HUES64 (cell line): ENCODE measurements at regions not wholly inside any gene's neighbourhood (a gene's known extent, or its start where the extent isn't known, plus 50 kb on each side); places are given as distances from the start of the nearest gene placed in this dataset.
A peak's percentile ranks its signal among the peaks of the same experiment; 100 is the strongest.

Experiments
- H3K27ac ChIP-seq: 2 replicates; pipeline ENCODE4 v1.7.0; 2013; ENCODE audit warnings: low read depth, low read length, inconsistent platforms
- H3K27me3 ChIP-seq: 2 replicates; pipeline ENCODE4 v1.6.1; 2013; ENCODE audit warnings: mild to moderate bottlenecking, low read length; ENCODE audit not compliant: insufficient read depth
- H3K36me3 ChIP-seq: 2 replicates; pipeline ENCODE4 v1.6.1; 2013; ENCODE audit warnings: mild to moderate bottlenecking, low read length; ENCODE audit not compliant: insufficient read depth
- H3K4me1 ChIP-seq: 2 replicates; pipeline ENCODE4 v1.6.1; 2013; ENCODE audit warnings: mild to moderate bottlenecking, low read length, moderate library complexity; ENCODE audit not compliant: insufficient read depth
- H3K4me3 ChIP-seq: 2 replicates; pipeline ENCODE4 v1.5.1; 2013; ENCODE audit warnings: mild to moderate bottlenecking, low read length, moderate library complexity
- H3K9ac ChIP-seq: 2 replicates; pipeline ENCODE4 v1.6.1; 2013; ENCODE audit warnings: mild to moderate bottlenecking, low read depth, low read length
- H3K9me3 ChIP-seq: 2 replicates; pipeline ENCODE4 v1.6.1; 2013; ENCODE audit warnings: low read depth, low read length; ENCODE audit not compliant: insufficient read depth
- WGBS: fragments of 150-250, 120-280 bp; methylation state at CpG from one replicate; pipeline ENCODE4 v1.1.7; 2013; ENCODE audit warnings: missing lambda C conversion rate; 5-methylcytosine and 5-hydroxymethylcytosine counted together

DNA sequence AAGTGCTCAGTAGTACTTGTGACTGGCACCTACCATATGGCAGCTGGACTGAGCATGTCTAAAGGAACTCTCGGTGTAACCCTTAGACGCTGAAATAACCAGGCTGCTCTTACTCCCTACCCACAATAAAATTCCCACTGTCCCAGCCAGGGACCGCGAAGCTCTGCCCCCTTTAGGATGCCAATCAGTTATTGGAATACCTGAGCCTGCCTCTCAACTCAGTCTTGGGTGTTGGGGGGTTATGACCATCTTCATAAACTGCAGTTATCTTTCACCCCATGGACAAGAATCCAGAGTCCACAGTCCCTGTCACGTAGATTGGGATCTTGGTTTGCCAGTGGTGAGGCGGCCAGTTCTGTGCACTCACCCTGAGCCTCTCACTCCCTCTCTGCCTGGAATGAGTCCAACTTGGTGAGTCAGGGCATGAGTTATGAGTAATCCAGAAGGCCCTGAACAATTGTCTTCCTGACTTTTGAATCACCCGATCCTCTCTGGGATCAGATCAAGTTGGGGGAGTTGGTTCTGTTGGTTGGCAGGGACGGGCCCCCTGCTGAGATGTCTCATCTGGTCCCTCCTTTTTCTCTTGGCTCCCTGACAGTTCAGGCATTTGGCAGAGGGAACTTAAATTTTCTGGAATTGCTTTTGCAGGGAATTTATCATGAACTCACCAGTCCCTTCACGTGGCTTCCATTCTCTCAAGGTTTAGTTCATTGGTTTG lies 120.1 kb upstream of the UBE2E1 start:
- no peak overlapping the region for H3K27ac ChIP-seq

GRCh38 chr3:23686519-23686918 lies 119.2 kb upstream of the UBE2E1 start:
- 26% methylated on average over 3 of the region's 3 CpGs for WGBS
- Histone ChIP-seq H3K27ac (no peak overlapping the region), H3K27me3 (no peaks in the 10 kb centered on the region)

More for the DNA sequence above, 120.1 kb upstream of the UBE2E1 start:
- Histone ChIP-seq H3K27me3 (no peaks in the 10 kb centered on the region), H3K9me3 (peaks cover 9% of the 10 kb centered on the region; the same call in 1 of the 2 replicates), H3K36me3 (no peaks in the 10 kb centered on the region), H3K4me3 (no peak overlapping the region), H3K9ac (no peak overlapping the region), H3K4me1 (peaks cover 9% of the 10 kb centered on the region)
- WGBS = 94% methylated on average over 9 of the region's 9 CpGs

GRCh38 chr3:23691357-23691895 lies 114.3 kb upstream of the UBE2E1 start:
- H3K9me3 ChIP-seq = peaks cover 9% of the 10 kb centered on the region; the same call in 1 of the 2 replicates
- no peak overlapping the region for H3K27ac ChIP-seq
- H3K36me3 ChIP-seq = no peaks in the 10 kb centered on the region
- no peak overlapping the region for H3K4me3 ChIP-seq
- H3K9ac ChIP-seq = no peak overlapping the region
- 87% methylated on average over 5 of the region's 5 CpGs for whole genome bisulfite sequencing
- H3K27me3 ChIP-seq = no peaks in the 10 kb centered on the region
- peaks cover 5% of the 10 kb centered on the region for H3K4me1 ChIP-seq

More at GRCh38 chr3:23686519-23686918, 119.2 kb upstream of the UBE2E1 start:
- Histone ChIP-seq H3K4me3 (no peak overlapping the region), H3K9me3 (peaks cover 9% of the 10 kb centered on the region; the same call in 1 of the 2 replicates), H3K9ac (no peak overlapping the region), H3K36me3 (no peaks in the 10 kb centered on the region), H3K4me1 (peaks cover 9% of the 10 kb centered on the region)

GRCh38 chr3:23696842-23697241 lies 108.9 kb upstream of the UBE2E1 start:
- no peaks in the 10 kb centered on the region for H3K9me3 ChIP-seq
- H3K36me3 ChIP-seq = no peaks in the 10 kb centered on the region
- H3K27ac ChIP-seq = no peak overlapping the region
- no peak overlapping the region for H3K9ac ChIP-seq
- H3K27me3 ChIP-seq = no peaks in the 10 kb centered on the region
- H3K4me3 ChIP-seq = no peak overlapping the region
- peaks cover 7% of the 10 kb centered on the region for H3K4me1 ChIP-seq
- WGBS = 95% methylated on average over 2 of the region's 2 CpGs

GRCh38 chr3:23697416-23697815 lies 108.3 kb upstream of the UBE2E1 start:
- peaks cover 12% of the 10 kb centered on the region for H3K4me1 ChIP-seq
- H3K36me3 ChIP-seq = no peaks in the 10 kb centered on the region
- no peak overlapping the region for H3K9ac ChIP-seq
- no peak overlapping the region for H3K27ac ChIP-seq
- H3K4me3 ChIP-seq = no peak overlapping the region
- no peaks in the 10 kb centered on the region for H3K27me3 ChIP-seq
- no peaks in the 10 kb centered on the region for H3K9me3 ChIP-seq
- 51% methylated on average over 9 of the region's 9 CpGs for WGBS

DNA sequence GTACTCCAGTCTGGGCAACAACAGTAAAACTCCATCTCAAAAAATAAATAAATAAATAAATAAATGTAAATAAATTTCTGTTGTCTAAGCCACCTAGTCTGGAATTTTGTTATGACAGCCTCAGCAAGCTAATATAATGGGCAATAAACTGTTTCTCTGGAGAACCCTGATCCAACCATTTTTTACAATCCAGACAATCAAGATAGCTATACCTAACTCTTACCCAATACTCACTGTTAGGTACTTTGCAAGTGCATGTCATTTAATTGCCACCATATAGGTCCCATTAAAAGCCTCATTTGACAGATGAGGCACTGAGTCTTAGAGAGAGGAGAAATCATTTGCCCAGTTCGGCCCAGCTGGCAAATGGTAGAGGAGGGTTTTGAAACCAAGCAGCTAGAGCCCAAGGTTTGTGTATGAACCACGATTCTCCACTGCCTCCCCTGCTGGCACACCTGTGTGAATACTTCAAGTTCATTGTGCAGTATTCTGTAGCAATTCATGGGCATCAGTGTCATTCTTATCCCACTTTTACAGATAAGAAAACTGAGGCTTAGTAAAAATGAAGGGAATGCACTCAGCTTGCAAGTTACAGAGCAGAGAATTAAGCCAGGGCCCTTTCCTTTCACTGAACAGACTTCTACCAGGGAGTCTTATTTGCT lies 107.0 kb upstream of the UBE2E1 start:
- Histone ChIP-seq H3K9me3 (no peaks in the 10 kb centered on the region), H3K9ac (no peak overlapping the region), H3K36me3 (no peaks in the 10 kb centered on the region), H3K4me3 (no peak overlapping the region), H3K27me3 (no peaks in the 10 kb centered on the region), H3K27ac (no peak overlapping the region), H3K4me1 (peaks cover 14% of the 10 kb centered on the region)
- WGBS = 93% methylated on average over 2 of the region's 2 CpGs

GRCh38 chr3:23700616-23701015 lies 105.1 kb upstream of the UBE2E1 start:
- H3K9ac ChIP-seq = no peak overlapping the region
- H3K4me3 ChIP-seq = no peak overlapping the region
- no peaks in the 10 kb centered on the region for H3K27me3 ChIP-seq
- 85% methylated on average over 4 of the region's 4 CpGs for WGBS
- H3K4me1 ChIP-seq = peaks cover 19% of the 10 kb centered on the region
- no peaks in the 10 kb centered on the region for H3K36me3 ChIP-seq
- H3K9me3 ChIP-seq = no peaks in the 10 kb centered on the region
- H3K27ac ChIP-seq = no peak overlapping the region

DNA sequence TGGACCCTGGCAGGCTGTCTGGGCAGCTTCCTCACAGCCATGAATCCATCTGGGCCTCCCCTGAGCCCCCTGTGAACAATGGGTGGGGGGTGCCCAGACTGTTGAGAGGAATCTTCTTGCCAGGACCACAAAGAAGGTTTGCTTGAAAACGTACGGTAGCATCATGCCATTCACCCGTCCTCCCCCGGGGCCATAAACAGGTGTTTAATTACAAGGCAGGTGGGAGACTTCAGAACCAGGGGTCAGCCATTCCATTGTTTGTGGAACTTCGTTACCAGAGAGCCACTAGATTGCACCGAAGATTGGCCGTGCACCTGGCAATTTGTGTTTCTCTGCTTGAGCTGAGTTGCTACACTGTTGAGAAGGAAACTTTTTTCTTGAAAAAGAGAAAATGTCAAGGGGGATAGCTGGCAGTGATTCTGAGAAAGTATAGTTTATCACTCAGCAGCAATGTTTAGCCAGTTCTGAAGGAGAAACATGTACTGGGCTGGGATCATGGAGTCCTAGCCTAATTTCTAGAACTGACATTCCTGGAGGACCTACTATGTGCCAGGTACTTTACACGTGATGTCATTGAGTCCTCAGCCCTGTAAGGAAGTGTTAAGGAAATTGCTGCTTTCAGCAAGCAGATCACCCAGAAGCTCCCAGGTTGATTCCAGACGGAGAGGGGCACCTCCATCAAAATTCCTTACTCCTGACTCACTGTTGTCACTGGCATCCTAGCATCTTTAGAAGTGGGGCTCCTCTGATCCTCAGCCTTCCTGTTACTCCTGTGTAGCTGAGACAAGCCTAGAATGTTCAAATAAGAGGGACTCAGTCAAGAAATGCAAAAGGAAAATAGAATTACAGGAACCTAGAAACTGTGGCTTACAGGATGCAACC lies 103.8 kb upstream of the UBE2E1 start:
- WGBS = 62% methylated on average over 9 of the region's 9 CpGs
- Histone ChIP-seq H3K27me3 (no peaks in the 10 kb centered on the region), H3K4me1 (peaks cover 19% of the 10 kb centered on the region), H3K9ac (peak overlapping the region; percentile 0; the same call in 1 of the 2 replicates), H3K27ac (peak overlapping the region; percentile 1; the same call in 1 of the 2 replicates), H3K4me3 (no peak overlapping the region), H3K9me3 (no peaks in the 10 kb centered on the region), H3K36me3 (no peaks in the 10 kb centered on the region)

GRCh38 chr3:23704298-23704697 lies 101.5 kb upstream of the UBE2E1 start:
- Histone ChIP-seq H3K4me1 (peaks cover 17% of the 10 kb centered on the region), H3K4me3 (no peak overlapping the region), H3K27ac (no peak overlapping the region), H3K27me3 (no peaks in the 10 kb centered on the region), H3K36me3 (no peaks in the 10 kb centered on the region), H3K9ac (no peak overlapping the region), H3K9me3 (no peaks in the 10 kb centered on the region)
- WGBS = 93% methylated on average over 5 of the region's 5 CpGs

GRCh38 chr3:23706111-23706510 lies 99.6 kb upstream of the UBE2E1 start:
- no peak overlapping the region for H3K27ac ChIP-seq
- no peak overlapping the region for H3K4me3 ChIP-seq
- no peaks in the 10 kb centered on the region for H3K27me3 ChIP-seq
- no peaks in the 10 kb centered on the region for H3K36me3 ChIP-seq
- peaks cover 27% of the 10 kb centered on the region for H3K4me1 ChIP-seq
- no peaks in the 10 kb centered on the region for H3K9me3 ChIP-seq
- WGBS = 92% methylated on average over 2 of the region's 2 CpGs
- no peak overlapping the region for H3K9ac ChIP-seq
